GM19467 (cell line): ENCODE measurements at regions not wholly inside any gene's neighbourhood (a gene's known extent, or its start where the extent isn't known, plus 50 kb on each side); places are given as distances from the start of the nearest gene placed in this dataset.

ENCODE experiments used
- ATAC-seq: cut with Tn5 transposase; IDR thresholded peaks from one replicate; pipeline ENCODE4 v1.9.1; 2021; ENCODE audit warnings: mild to moderate bottlenecking, moderate library complexity; ENCODE audit not compliant: unreplicated experiment

DNA sequence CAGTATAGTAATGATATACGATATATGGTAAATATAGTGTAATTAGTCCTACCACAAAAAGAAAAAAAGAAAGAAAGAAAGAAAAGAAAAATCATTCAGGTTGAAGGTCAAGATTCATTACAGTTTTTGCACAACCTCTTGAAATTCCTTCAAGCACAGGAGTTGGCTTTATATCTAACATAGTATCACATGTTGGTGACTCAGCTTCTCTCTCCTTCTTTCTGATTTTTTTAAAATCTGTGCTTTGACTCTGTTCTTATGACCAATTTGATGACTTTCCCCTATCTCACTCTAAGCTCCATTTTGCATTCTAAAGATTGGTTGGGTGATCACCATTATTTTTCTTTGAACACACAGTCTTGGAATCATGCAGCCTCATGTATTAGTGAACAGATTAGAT, 148.2 kb upstream of the COL11A1 start:
- no peak for ATAC-seq

DNA sequence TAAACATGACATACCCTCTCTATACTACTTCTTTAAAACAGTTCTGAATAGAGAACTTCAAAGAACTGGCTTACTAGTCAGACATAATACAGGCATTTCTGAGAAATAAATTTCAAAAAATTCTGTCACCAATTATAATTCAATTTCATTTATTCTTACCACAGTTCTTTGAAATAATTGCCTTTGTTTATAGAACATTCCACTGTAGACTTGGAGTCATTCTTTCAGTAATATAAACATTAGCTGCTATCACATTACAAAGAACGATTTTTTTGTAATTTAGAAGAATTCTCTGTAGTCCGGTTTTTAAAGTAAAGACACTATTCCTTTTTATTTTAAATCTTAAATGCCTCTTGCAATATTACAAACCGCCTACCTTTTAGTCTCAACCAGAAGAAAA, 146.4 kb upstream of the COL11A1 start:
- ATAC-seq = no peak

GRCh38 chr1:103250441-103250861, 142.1 kb upstream of the COL11A1 start:
- no peak for ATAC-seq

DNA sequence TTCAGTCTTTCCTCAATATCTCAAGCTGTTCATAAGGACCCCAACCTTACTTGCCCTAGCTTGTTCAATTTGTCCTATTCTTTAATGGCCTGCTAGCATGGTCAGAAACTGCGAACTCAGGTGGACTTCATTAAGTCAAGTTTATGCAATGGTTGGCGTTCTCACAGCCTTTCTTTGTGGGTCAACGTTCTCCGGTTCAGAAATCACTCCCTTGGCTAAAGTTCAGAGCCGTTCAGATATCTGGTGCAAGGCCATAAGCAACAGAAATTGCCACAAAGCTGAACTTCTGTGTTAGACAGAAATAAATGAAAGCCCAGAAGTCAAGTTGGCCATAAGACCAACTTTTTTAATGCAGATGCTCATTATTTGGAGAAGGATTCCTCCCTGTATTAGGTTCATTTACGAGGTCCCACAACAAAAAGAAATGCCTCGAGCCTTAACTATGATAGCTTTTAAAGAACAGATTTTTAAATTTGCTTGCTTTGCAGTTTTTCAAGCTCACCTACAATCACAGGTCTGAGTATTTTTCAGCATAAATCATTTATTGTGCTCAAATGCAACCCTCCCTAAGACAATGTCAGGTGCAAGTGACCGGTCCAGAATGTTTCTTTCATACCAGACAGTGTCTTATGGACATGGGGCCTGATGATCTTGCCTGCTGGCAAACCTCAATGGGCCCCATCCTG, 140.2 kb upstream of the COL11A1 start:
- no peak for ATAC-seq

DNA sequence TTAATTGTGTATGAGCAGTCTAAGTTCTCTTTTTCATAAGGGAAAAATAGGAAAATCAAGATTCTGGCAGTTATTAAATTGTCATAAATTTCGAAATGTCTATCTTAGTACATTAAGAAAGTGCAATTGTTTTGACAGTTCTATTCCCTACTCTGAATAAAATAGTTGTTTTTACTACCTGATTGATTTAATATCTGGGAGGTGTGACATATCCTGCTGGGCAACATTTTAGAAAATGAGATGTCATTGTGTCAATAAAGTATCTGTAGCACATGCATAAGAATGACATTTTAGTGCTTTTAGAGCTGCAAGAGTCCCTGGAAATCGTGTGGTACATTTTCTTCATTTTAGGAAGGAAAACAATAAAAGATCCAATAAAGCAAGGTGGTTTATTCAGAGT, 139.2 kb upstream of the COL11A1 start:
- no peak for ATAC-seq

DNA sequence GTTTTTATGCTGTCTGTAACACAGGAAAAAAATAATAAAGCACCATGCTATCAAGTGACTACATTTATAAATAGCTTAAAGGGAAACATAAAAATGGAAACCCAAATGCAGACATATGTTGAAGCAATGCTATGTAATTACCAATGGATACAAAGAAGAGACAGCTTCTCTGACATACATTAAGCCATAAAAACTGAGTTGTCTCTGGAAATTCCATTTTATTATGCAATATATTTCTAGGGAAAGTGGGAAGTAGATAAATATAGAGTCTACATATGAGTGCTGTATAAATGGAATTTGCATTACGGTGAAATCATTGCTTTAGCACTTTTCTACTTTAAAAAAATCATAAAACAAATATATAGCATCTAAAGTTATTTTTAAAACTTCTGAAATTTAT, 135.2 kb upstream of the COL11A1 start:
- ATAC-seq = no peak

GRCh38 chr1:103239034-103239433, 130.7 kb upstream of the COL11A1 start:
- ATAC-seq = no peak

DNA sequence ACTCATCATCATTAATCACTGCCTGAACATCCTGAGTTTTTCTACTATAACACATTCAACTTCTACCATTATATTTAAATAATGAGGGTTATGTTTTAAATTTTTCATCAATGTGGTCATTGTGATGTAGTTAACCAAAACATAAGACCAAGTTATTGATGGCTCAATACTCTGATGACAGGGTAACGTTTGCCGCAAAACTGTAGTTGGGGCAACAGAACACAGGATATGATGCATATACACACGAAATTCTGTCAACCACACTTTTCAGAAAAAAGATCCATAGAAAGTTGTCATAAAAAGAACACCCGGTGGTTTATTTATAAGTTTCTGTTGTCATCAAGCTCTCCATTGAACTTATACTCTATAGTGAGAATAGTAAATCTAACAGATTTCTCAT, 121.7 kb upstream of the COL11A1 start:
- ATAC-seq = no peak

DNA sequence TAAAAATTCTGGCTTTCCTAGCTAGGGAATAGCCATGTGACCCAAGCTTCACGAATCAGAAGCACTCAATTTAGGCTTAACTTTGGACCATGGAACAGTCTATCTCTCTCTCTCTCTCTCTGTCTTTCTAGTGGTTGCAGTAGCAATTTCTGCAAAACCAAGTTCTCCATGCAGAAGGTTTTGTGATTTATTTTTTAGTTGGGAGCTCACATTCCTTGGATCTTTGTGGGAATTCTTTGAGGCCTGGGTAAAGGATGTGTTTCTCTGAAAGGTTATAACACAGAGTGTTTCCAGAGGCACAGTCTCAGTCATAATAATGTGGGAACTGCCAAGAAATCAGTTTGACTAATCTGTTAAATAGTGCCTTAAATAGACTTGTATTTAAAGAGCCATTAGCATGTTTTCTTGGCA, 112.3 kb upstream of the COL11A1 start:
- no peak for ATAC-seq

GRCh38 chr1:103218821-103219220, 110.5 kb upstream of the COL11A1 start:
- ATAC-seq = no peak

DNA sequence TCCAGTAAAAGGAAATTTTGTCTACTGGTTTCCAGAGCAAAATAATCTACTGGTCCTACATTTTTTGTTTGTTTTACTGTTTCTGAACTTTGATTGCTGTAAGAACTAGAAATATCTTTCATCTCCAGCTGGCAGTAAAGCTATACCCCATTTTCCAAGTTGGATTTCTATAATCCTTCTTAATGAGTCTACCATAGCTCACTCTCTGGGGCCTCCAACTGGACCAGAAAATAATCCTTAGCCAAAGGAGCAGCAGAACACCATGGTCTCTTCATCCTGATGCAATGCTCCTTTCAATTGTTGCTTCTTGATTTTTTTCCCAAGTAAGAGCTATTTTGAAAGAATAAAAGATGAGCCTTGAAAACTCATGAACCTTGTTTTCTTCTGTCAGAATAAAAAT, 110.0 kb upstream of the COL11A1 start:
- no peak for ATAC-seq

- ATAC-seq = no peak
Observed at GRCh38 chr1:103211073-103211472, 102.8 kb upstream of the COL11A1 start.

- no peak for ATAC-seq
Observed at GRCh38 chr1:103208844-103209243, 100.5 kb upstream of the COL11A1 start.

DNA sequence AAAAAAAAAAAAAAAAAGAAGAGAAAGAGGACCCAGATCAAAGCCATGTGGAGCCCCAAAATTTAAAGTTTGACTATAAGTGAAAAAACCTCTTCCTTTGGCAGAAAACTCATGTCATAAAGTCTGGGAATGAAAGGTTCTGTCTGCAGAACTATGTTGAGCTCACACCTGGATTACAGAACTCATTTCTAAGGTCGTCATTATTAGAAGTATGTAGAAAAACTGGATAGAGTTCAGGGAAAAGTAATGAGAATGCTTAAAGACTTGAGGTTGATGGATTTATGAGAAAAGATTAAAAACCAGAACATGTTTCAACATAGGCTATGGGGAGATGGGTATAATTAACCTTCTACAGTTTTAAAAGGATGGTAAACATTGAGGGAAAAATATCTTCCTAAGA, 90.7 kb upstream of the COL11A1 start:
- no peak for ATAC-seq

GRCh38 chr1:103198076-103198475, 89.8 kb upstream of the COL11A1 start:
- no peak for ATAC-seq

DNA sequence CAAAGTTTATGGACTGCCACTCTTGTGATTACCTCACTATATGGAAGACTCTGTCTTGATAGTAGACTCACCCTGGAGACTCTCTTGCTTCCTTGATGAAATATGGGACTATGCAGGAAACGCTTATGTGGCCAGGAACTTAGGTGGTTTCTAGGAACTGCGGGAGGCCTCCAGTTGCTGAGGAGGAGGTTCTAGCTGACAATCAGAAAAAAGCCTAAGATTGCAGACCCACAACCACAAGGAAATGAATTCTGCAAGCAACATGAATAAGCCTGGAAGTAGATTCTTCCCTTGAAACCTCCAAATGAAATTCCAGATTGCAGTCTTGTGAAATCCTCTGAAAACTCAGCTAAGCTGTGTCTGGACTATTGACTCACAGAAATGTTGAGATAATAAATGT, 88.9 kb upstream of the COL11A1 start:
- no peak for ATAC-seq

- no peak for ATAC-seq
Observed at GRCh38 chr1:103194984-103195383, 86.7 kb upstream of the COL11A1 start.

- no peak for ATAC-seq
Observed at GRCh38 chr1:103194060-103194459, 85.7 kb upstream of the COL11A1 start.

GRCh38 chr1:103191327-103191726, 83.0 kb upstream of the COL11A1 start:
- ATAC-seq = no peak

GRCh38 chr1:103190766-103191165, 82.4 kb upstream of the COL11A1 start:
- no peak for ATAC-seq

DNA sequence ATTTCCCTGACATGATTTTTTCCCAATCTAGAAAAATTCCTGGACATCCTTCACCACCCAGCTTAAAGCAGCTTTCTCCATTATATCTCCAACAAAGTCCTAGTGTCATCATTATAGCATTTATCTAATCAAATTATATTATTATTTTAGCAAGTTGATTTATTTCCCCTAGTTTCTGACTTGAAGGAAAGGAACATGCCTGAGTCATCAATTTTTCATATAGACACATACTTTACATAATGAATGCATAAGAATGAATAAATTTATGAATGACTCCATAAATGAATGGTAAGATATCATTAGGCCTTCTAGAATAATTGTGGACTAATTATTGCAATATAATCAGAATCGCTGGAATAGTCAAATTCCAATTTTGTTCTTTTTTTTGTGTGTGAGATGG, 79.4 kb upstream of the COL11A1 start:
- no peak for ATAC-seq

DNA sequence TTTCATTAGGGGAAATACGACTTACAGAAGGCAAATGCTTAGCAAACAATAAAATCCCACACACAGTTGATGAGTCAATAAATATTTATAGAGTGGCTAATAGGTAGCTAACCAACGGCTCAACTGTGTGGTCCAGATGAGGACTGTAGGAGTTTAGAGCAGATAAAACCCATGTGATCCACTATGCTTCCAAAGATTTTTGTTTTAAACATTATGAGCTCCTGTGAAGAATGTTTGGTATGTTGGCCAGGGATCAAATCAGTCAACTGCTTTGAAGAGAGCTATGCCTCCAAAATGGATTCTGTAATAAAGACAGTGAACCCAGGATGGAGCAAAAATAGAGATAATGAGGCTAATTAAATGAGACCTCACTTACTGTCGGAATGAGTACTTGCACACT, 72.3 kb upstream of the COL11A1 start:
- no peak for ATAC-seq

DNA sequence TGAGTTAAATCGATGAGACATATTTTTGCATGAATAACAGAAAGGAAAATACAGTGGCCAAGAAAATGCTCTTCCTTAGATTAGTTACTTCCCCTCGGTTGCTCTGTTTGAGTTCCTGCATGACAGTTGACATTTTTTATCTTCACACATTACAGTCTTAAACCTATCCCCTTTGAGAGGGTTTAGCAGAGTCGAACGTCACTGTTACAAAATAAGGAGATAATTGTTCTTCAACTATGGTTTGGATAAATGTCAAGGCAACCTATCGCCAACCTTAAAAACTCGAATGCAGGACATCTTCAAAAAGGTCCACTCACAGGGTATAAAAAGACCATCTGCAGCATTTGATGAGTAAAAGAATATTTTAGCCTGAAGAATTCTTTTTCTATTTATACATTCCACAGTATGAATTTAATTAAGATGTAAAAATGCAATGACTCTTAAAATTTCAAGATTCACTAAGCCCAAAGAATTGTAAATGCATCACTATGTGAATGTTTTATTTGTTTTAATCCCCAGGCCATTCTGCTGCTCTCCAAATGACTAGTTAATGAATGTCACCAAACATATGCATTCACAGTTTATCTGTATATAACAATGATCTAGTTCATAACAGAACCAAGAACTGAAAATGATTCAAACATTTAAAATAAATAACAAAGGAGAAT, 68.9 kb upstream of the COL11A1 start:
- ATAC-seq = no peak
